B cell (primary cell): ENCODE measurements at regions not wholly inside any gene's neighbourhood (a gene's known extent, or its start where the extent isn't known, plus 50 kb on each side); places are given as distances from the start of the nearest gene placed in this dataset.

ENCODE experiments used
- ATAC-seq: fragments of 200-7000 bp; cut with Tn5 transposase; one replicate; pipeline ENCODE4 v1.10.0; 2021; ENCODE audit warnings: low read depth, mild to moderate bottlenecking, moderate number of reproducible peaks, moderate library complexity
- CTCF ChIA-PET: fragments of 350-600 bp; sonication (Branson Sonifier 250); formaldehyde crosslinking; loops from one replicate; lab custom pipeline; 2021; ENCODE audit warnings: antibody characterized with exemption, inconsistent platforms; lab: Charles Lee
- POLR2A ChIA-PET: fragments of 350-600 bp; sonication (Branson Sonifier 250); formaldehyde crosslinking; loops from one replicate; lab custom pipeline; 2021; ENCODE audit warnings: antibody characterized with exemption; lab: Charles Lee
- DNase-seq: peaks from one replicate; pipeline ENCODE4 v3.0.0; 2013
- H2AFZ ChIP-seq: 2 replicates; pipeline ENCODE4 v1.6.1; 2012; ENCODE audit warnings: mild to moderate bottlenecking, low read depth, low read length; ENCODE audit not compliant: insufficient read depth, poor library complexity, severe bottlenecking
- H3K27ac ChIP-seq, 2 donors: 1 replicate in 1 of 2; 2 replicates in 1 of 2; pipeline ENCODE4 v1.5.1; 2012 to 2013; ENCODE audit warnings: low read length in 2 of 2, mild to moderate bottlenecking in 2 of 2, moderate library complexity in 1 of 2
- H3K27me3 ChIP-seq, 4 experiments: fragments of 200-600 bp in 1 of 4; sonication (generic) in 1 of 4; replicated peaks in 1 of 4; 1 replicate in 2 of 4; 2 replicates in 2 of 4; pipeline versions ENCODE4 v1.6.1 to v1.7.0; 2013 to 2016; ENCODE audit warnings: low read length in 3 of 4, mild to moderate bottlenecking in 2 of 4, mixed read lengths in 1 of 4, moderate library complexity in 1 of 4; ENCODE audit not compliant: insufficient read depth in 4 of 4, control insufficient read depth in 3 of 4; ENCODE audit errors: control extremely low read depth in 1 of 4
- H3K36me3 ChIP-seq, 2 experiments: replicated peaks in 1 of 2; 1 replicate in 1 of 2; 2 replicates in 1 of 2; pipeline versions ENCODE4 v1.6.1 to v1.7.1; 2013; ENCODE audit warnings: low read length in 1 of 2; ENCODE audit not compliant: insufficient read depth in 2 of 2, control insufficient read depth in 1 of 2; ENCODE audit errors: control extremely low read depth in 1 of 2, extremely low read depth in 1 of 2
- H3K4me1 ChIP-seq, 2 donors: fragments of 200-600 bp in 1 of 2; sonication (generic) in 1 of 2; 1 replicate in 1 of 2; 2 replicates in 1 of 2; pipeline versions ENCODE4 v1.5.1 to v1.6.1; 2013 to 2017; ENCODE audit warnings: low read length in 2 of 2; ENCODE audit not compliant: control insufficient read depth in 2 of 2, insufficient read depth in 2 of 2
- H3K4me2 ChIP-seq: replicated peaks from 2 replicates; pipeline ENCODE3; 2012; ENCODE audit warnings: mild to moderate bottlenecking, low read depth, low read length; ENCODE audit not compliant: poor library complexity, severe bottlenecking
- H3K4me3 ChIP-seq, 5 experiments: fragments of 200-600 bp in 1 of 5; sonication (generic) in 1 of 5; 1 replicate in 3 of 5; 2 replicates in 2 of 5; pipeline versions ENCODE4 v1.5.1 to v1.7.0; 2011 to 2016; ENCODE audit warnings: low read length in 4 of 5, mild to moderate bottlenecking in 4 of 5, low read depth in 2 of 5, control low read depth in 1 of 5, moderate library complexity in 1 of 5; ENCODE audit not compliant: insufficient read depth in 1 of 5; ENCODE audit errors: control extremely low read depth in 1 of 5, extremely low read depth in 1 of 5
- H3K79me2 ChIP-seq: fragments of 200-600 bp; sonication (generic); one replicate; pipeline ENCODE4 v1.6.0; 2016; ENCODE audit warnings: low read length; ENCODE audit not compliant: control insufficient read depth, insufficient read depth
- H3K9ac ChIP-seq: fragments of 200-600 bp; sonication (generic); 2 replicates; pipeline ENCODE4 v1.6.1; 2017; ENCODE audit warnings: mild to moderate bottlenecking, low read length, moderate library complexity
- H3K9me3 ChIP-seq, 3 donors: one replicate each; pipeline versions ENCODE4 v1.6.1 to v1.7.1; 2013; ENCODE audit warnings: low read length in 2 of 3; ENCODE audit not compliant: control insufficient read depth in 2 of 3, insufficient read depth in 1 of 3; ENCODE audit errors: control extremely low read depth in 1 of 3
- H4K20me1 ChIP-seq: 2 replicates; pipeline ENCODE4 v1.6.0; 2012; ENCODE audit warnings: mild to moderate bottlenecking, low read length; ENCODE audit not compliant: insufficient read depth, control insufficient read depth, poor library complexity, severe bottlenecking
- H3K27ac Mint-ChIP-seq: one replicate; pipeline ENCODE4 v1.8.0; 2021; ENCODE audit warnings: mixed read lengths
- H3K27me3 Mint-ChIP-seq: one replicate; pipeline ENCODE4 v1.8.0; 2021; ENCODE audit warnings: mixed read lengths
- H3K4me1 Mint-ChIP-seq: one replicate; pipeline ENCODE4 v1.8.0; 2021; ENCODE audit warnings: mixed read lengths
- H3K4me3 Mint-ChIP-seq: one replicate; pipeline ENCODE4 v1.8.0; 2021; ENCODE audit warnings: mixed read lengths
- H3K9me3 Mint-ChIP-seq: one replicate; pipeline ENCODE4 v1.8.0; 2022; ENCODE audit warnings: mixed read lengths; ENCODE audit not compliant: insufficient read depth
- EZH2 ChIP-seq: IDR thresholded peaks from 2 replicates; pipeline ENCODE4 v1.6.1; 2012; ENCODE audit warnings: borderline replicate concordance, low read depth, mild to moderate bottlenecking, moderate library complexity, low read length; ENCODE audit not compliant: insufficient read depth, poor library complexity, severe bottlenecking
- WGBS: methylation state at CpG from one replicate; pipeline ENCODE4 v1.1.5; 2013; ENCODE audit warnings: missing lambda C conversion rate; ENCODE audit not compliant: insufficient coverage; 5-methylcytosine and 5-hydroxymethylcytosine counted together
- intact Hi-C: fragments of 100-400 bp; cut with micrococcal nuclease; formaldehyde crosslinking; loops from one replicate; pipeline ENCODE4 v1.10.0; 2022
- TF ChIP-seq, protein P1 (sequence below): fragments of 200-600 bp; IDR thresholded peaks from one replicate; pipeline ENCODE4 v1.8.0; 2022; ENCODE audit warnings: antibody characterized with exemption, mild to moderate bottlenecking

DNA sequence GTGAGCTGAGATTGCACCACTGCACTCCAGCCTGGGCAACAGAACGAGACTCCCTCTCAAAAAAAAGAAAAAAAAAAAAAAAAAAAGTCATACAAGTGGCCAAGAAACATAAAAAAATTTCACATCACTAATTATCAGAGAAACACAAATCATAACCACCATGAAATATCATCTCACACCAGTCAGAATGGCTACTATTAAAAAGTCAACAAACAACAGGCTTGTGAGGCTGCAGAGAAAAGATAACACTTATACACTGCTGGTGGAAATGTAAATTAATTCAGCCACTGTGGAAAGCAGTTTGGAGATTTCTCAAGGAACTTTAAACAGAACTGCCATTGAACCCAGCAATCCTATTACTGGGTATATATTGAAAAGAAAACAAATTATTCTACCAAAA lies 291.1 kb upstream of the MCTP2 start:
- no peaks in the 10 kb centered on the region for H3K4me1 ChIP-seq
- H3K36me3 ChIP-seq = no peaks in the 10 kb centered on the region
- ChIA-PET CTCF (no interaction called here), POLR2A (no interaction called here)
- no peak overlapping the region for H3K9ac ChIP-seq
- no peak overlapping the region for H3K4me3 ChIP-seq
- no peaks in the 10 kb centered on the region for H4K20me1 ChIP-seq
- no peak overlapping the region for H3K4me2 ChIP-seq
- no peaks in the 10 kb centered on the region for H3K79me2 ChIP-seq
- no peak for TF ChIP-seq EZH2
- TF ChIP-seq, protein P1, sequence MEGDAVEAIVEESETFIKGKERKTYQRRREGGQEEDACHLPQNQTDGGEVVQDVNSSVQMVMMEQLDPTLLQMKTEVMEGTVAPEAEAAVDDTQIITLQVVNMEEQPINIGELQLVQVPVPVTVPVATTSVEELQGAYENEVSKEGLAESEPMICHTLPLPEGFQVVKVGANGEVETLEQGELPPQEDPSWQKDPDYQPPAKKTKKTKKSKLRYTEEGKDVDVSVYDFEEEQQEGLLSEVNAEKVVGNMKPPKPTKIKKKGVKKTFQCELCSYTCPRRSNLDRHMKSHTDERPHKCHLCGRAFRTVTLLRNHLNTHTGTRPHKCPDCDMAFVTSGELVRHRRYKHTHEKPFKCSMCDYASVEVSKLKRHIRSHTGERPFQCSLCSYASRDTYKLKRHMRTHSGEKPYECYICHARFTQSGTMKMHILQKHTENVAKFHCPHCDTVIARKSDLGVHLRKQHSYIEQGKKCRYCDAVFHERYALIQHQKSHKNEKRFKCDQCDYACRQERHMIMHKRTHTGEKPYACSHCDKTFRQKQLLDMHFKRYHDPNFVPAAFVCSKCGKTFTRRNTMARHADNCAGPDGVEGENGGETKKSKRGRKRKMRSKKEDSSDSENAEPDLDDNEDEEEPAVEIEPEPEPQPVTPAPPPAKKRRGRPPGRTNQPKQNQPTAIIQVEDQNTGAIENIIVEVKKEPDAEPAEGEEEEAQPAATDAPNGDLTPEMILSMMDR = no peak
- H3K27ac ChIP-seq = no peak overlapping the region
- DNase-seq = no peak
- no peak overlapping the region for H2AFZ ChIP-seq
- Mint-ChIP-seq H3K27ac (no peak overlapping the region), H3K4me1 (no peaks in the 10 kb centered on the region), H3K4me3 (no peak overlapping the region), H3K27me3 (peaks cover 6% of the 10 kb centered on the region), H3K9me3 (no peaks in the 10 kb centered on the region)
- ATAC-seq = no peak
- WGBS = no CpG with 5 or more reads among the region's 1 CpG
- H3K27me3 ChIP-seq = no peaks in the 10 kb centered on the region
- intact Hi-C loops = no loop called here
- H3K9me3 ChIP-seq = no peaks in the 10 kb centered on the region

DNA sequence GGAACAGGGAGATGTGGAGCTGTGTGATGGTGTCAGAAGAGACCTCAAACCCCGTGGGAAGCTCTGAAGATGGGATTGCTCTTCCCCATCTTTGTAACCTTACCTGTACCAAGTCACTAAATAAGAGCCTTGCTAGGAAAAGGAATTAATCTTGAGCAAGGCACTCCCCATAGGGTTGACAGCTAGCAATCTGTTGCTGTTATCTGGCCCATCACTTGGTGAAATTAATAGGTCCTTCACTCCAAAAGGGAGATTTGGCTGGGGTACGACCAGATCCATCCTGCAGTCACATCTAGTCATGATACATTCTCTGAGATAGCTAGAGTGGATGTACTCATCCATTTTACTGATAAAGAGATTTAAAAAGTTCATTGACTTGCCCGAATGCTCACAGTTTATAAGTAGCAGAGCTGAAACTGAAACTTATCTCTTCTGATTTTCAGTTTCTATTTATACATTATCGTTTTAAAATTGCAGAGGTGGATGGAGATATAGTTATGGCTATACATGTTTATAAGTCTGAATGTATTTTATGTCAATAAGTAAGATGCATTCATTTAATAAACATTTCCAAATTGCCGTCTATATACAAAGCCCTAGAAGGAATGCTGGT lies 299.1 kb upstream of the MCTP2 start:
- Mint-ChIP-seq H3K4me1 (peaks cover 15% of the 10 kb centered on the region), H3K9me3 (no peaks in the 10 kb centered on the region), H3K27ac (no peak overlapping the region), H3K27me3 (no peaks in the 10 kb centered on the region), H3K4me3 (peak overlapping the region; percentile 11)
- DNase-seq (no peak), ATAC-seq (no peak)
- H3K79me2 ChIP-seq = no peaks in the 10 kb centered on the region
- TF ChIP-seq EZH2 = no peak
- TF ChIP-seq, protein P1 = no peak
- WGBS = 63% methylated on average over 1 of the region's 5 CpGs
- no peak overlapping the region for H3K4me3 ChIP-seq
- intact Hi-C loops = no loop called here
- H3K9me3 ChIP-seq = no peaks in the 10 kb centered on the region
- CTCF ChIA-PET = no interaction called here
- peak overlapping the region; percentile 30 for H3K4me2 ChIP-seq
- H3K9ac ChIP-seq = no peak overlapping the region
- POLR2A ChIA-PET = no interaction called here
- H4K20me1 ChIP-seq = no peaks in the 10 kb centered on the region
- no peaks in the 10 kb centered on the region for H3K36me3 ChIP-seq
- H2AFZ ChIP-seq = peak overlapping the region; percentile 63
- no peaks in the 10 kb centered on the region for H3K27me3 ChIP-seq
- peaks cover 4 to 5% of the 10 kb centered on the region in 2 donors for H3K4me1 ChIP-seq
- no peak overlapping the region for H3K27ac ChIP-seq
